Uterus (tissue), 2 donors: ENCODE measurements at regions not wholly inside any gene's neighbourhood (a gene's known extent, or its start where the extent isn't known, plus 50 kb on each side); places are given as distances from the start of the nearest gene placed in this dataset.

Experiments used
- CTCF ChIP-seq, 4 experiments: fragments of 200-600 bp in 2 of 4; fragments of 450-650 bp in 2 of 4; sonication (generic) in 2 of 4; IDR thresholded peaks; one replicate each; pipeline ENCODE4 v1.5.1; 2016 to 2019; ENCODE audit warnings: antibody characterized with exemption in 4 of 4, mild to moderate bottlenecking in 2 of 4, moderate library complexity in 1 of 4
- POLR2A ChIP-seq, 2 donors: fragments of 450-650 bp; IDR thresholded peaks; one replicate each; pipeline ENCODE4 v1.6.1; 2016; ENCODE audit warnings: antibody characterized with exemption in 2 of 2, mild to moderate bottlenecking in 1 of 2, moderate library complexity in 1 of 2

GRCh38 chr1:209341146-209341545 lies 242.4 kb upstream of the CAMK1G start:
- TF ChIP-seq CTCF (IDR thresholded peaks at IDR 0.05): no peak
- TF ChIP-seq POLR2A (IDR thresholded peaks at IDR 0.05): no peak
